Body of pancreas (tissue), 4 donors: ENCODE measurements at regions not wholly inside any gene's neighbourhood (a gene's known extent, or its start where the extent isn't known, plus 50 kb on each side); places are given as distances from the start of the nearest gene placed in this dataset.

Experiments
- CTCF ChIP-seq, 7 experiments: fragments of 450-650 bp in 4 of 7; fragments of 200-600 bp in 3 of 7; sonication (generic) in 3 of 7; IDR thresholded peaks; one replicate each; pipeline ENCODE4 v1.5.1; 2016 to 2019; ENCODE audit warnings: antibody characterized with exemption in 7 of 7
- POLR2A ChIP-seq, 3 donors: fragments of 450-650 bp; IDR thresholded peaks; one replicate each; pipeline ENCODE4 v1.6.1; 2016; ENCODE audit warnings: antibody characterized with exemption in 3 of 3, mild to moderate bottlenecking in 2 of 3

GRCh38 chr15:19987389-19988048 is 554.1 kb downstream of the GOLGA6L6 start:
- TF ChIP-seq POLR2A (IDR thresholded peaks at IDR 0.05) (no peak), CTCF (IDR thresholded peaks at IDR 0.05) (no peak)
